GM23338 (cell line): ENCODE measurements at regions not wholly inside any gene's neighbourhood (a gene's known extent, or its start where the extent isn't known, plus 50 kb on each side); places are given as distances from the start of the nearest gene placed in this dataset.

ENCODE experiments used
- ATAC-seq: fragments of 200-7000 bp; cut with Tn5 transposase; 3 replicates; pipeline ENCODE4 v1.9.1; 2020
- DNase-seq: peaks from one replicate; pipeline ENCODE4 v3.0.0-alpha.2; 2015; ENCODE audit warnings: low spot score
- H2AFZ ChIP-seq: fragments of 200-600 bp; sonication (generic); 2 replicates; pipeline ENCODE4 v1.8.0; 2016; ENCODE audit warnings: antibody characterized with exemption, mild to moderate bottlenecking, moderate library complexity
- H3F3A ChIP-seq: fragments of 200-600 bp; sonication (generic); replicated peaks from 2 replicates; pipeline ENCODE4 v1.8.0; 2017; ENCODE audit warnings: antibody characterized with exemption, mixed run types, low read depth
- H3K27ac ChIP-seq: fragments of 200-600 bp; sonication (generic); 2 replicates; pipeline ENCODE4 v1.6.1; 2016; ENCODE audit warnings: low read depth
- H3K27me3 ChIP-seq: fragments of 200-600 bp; sonication (generic); 2 replicates; pipeline ENCODE4 v1.8.0; 2016; ENCODE audit warnings: mild to moderate bottlenecking, mixed run types, moderate library complexity; ENCODE audit not compliant: insufficient read depth
- H3K36me3 ChIP-seq: fragments of 200-600 bp; sonication (generic); 2 replicates; pipeline ENCODE4 v1.8.0; 2016; ENCODE audit warnings: mild to moderate bottlenecking; ENCODE audit not compliant: insufficient read depth
- H3K4me1 ChIP-seq: fragments of 200-600 bp; sonication (generic); 2 replicates; pipeline ENCODE4 v1.8.0; 2016; ENCODE audit warnings: mild to moderate bottlenecking, moderate library complexity; ENCODE audit not compliant: insufficient read depth
- H3K4me2 ChIP-seq: fragments of 200-600 bp; sonication (generic); 2 replicates; pipeline ENCODE4 v1.7.1; 2017; ENCODE audit warnings: mixed run types
- H3K4me3 ChIP-seq: fragments of 200-600 bp; sonication (generic); 2 replicates; pipeline ENCODE4 v1.6.1; 2016; ENCODE audit warnings: mixed run types
- H3K79me2 ChIP-seq: fragments of 200-600 bp; sonication (generic); replicated peaks from 2 replicates; pipeline ENCODE4 v1.8.0; 2017; ENCODE audit warnings: mild to moderate bottlenecking; ENCODE audit not compliant: insufficient read depth
- H3K9me2 ChIP-seq: fragments of 200-600 bp; sonication (generic); 2 replicates; pipeline ENCODE4 v1.8.0; 2017; ENCODE audit not compliant: insufficient read depth
- H4K20me1 ChIP-seq: fragments of 200-600 bp; sonication (generic); replicated peaks from 2 replicates; pipeline ENCODE4 v1.8.0; 2017; ENCODE audit warnings: mild to moderate bottlenecking; ENCODE audit not compliant: insufficient read depth
- H3K27ac Mint-ChIP-seq: 2 replicates; pipeline ENCODE4 v1.8.0; 2020; ENCODE audit warnings: inconsistent platforms, mild to moderate bottlenecking, moderate library complexity, mixed read lengths
- H3K27me3 Mint-ChIP-seq: 3 replicates; pipeline ENCODE4 v1.8.0; 2022; ENCODE audit warnings: low read depth, mild to moderate bottlenecking, moderate library complexity, mixed read lengths, inconsistent platforms; ENCODE audit not compliant: insufficient read depth, poor library complexity
- H3K36me3 Mint-ChIP-seq: 3 replicates; pipeline ENCODE4 v1.8.0; 2021; ENCODE audit warnings: low read depth, mild to moderate bottlenecking, inconsistent platforms, moderate library complexity, mixed read lengths
- H3K4me1 Mint-ChIP-seq: 3 replicates; pipeline ENCODE4 v1.8.0; 2020; ENCODE audit warnings: mild to moderate bottlenecking, inconsistent platforms, mixed read lengths
- H3K4me3 Mint-ChIP-seq: 3 replicates; pipeline ENCODE4 v1.8.0; 2021; ENCODE audit warnings: moderate library complexity, mild to moderate bottlenecking, inconsistent platforms, mixed read lengths
- H3K9me3 Mint-ChIP-seq: 3 replicates; pipeline ENCODE4 v1.8.0; 2020; ENCODE audit warnings: moderate library complexity, mild to moderate bottlenecking, inconsistent platforms, mixed read lengths
- CREB1 ChIP-seq: fragments of 250-450 bp; sonication (Bioruptor Pico); IDR thresholded peaks from 2 replicates; pipeline ENCODE4 v1.5.0; 2020; ENCODE audit warnings: low read depth, mild to moderate bottlenecking, moderate library complexity
- CTCF ChIP-seq, 2 experiments: fragments of 200-600 bp in 1 of 2; sonication (generic) in 1 of 2; conservative IDR thresholded peaks; 2 replicates each; pipeline versions ENCODE4 v1.5.1 to v1.6.1; 2016 to 2017; ENCODE audit warnings: antibody characterized with exemption in 2 of 2, low read depth in 2 of 2, mild to moderate bottlenecking in 2 of 2, moderate library complexity in 1 of 2
- ETS1 ChIP-seq: IDR thresholded peaks from 2 replicates; pipeline ENCODE4 v1.6.1; 2016; ENCODE audit warnings: antibody characterized with exemption
- EZH2 ChIP-seq: fragments of 200-600 bp; sonication (generic); IDR thresholded peaks from one replicate; pipeline ENCODE4 v1.8.0; 2017; ENCODE audit warnings: antibody characterized with exemption, mild to moderate bottlenecking, low read depth; ENCODE audit not compliant: unreplicated experiment
- EZH2phosphoT487 ChIP-seq: fragments of 200-600 bp; sonication (generic); IDR thresholded peaks from one replicate; pipeline ENCODE4 v1.8.1; 2018; ENCODE audit warnings: antibody characterized with exemption; ENCODE audit not compliant: unreplicated experiment
- JUNB ChIP-seq: IDR thresholded peaks from one replicate; pipeline ENCODE4 v1.6.1; 2016; ENCODE audit warnings: antibody characterized with exemption; ENCODE audit not compliant: unreplicated experiment
- NANOG ChIP-seq: IDR thresholded peaks from 2 replicates; pipeline ENCODE4 v1.6.1; 2016; ENCODE audit warnings: antibody characterized with exemption, borderline replicate concordance
- POLR2AphosphoS5 ChIP-seq: IDR thresholded peaks from 2 replicates; pipeline ENCODE4 v1.6.1; 2016; ENCODE audit warnings: antibody characterized with exemption, low read depth
- REST ChIP-seq: IDR thresholded peaks from one replicate; pipeline ENCODE4 v1.6.1; 2018; ENCODE audit warnings: antibody characterized with exemption; ENCODE audit not compliant: unreplicated experiment
- STAT1 ChIP-seq: IDR thresholded peaks from one replicate; pipeline ENCODE4 v1.6.1; 2016; ENCODE audit warnings: antibody characterized with exemption; ENCODE audit not compliant: unreplicated experiment
- ZNF114 ChIP-seq: fragments of 250-450 bp; sonication (Bioruptor Pico); IDR thresholded peaks from 2 replicates; pipeline ENCODE4 v1.5.0; 2020; ENCODE audit warnings: mild to moderate bottlenecking, moderate library complexity
- ZNF331 ChIP-seq: fragments of 250-450 bp; sonication (Bioruptor Pico); IDR thresholded peaks from 2 replicates; pipeline ENCODE4 v1.5.0; 2020; ENCODE audit warnings: low read depth, mild to moderate bottlenecking, moderate library complexity
- ZNF462 ChIP-seq: fragments of 250-450 bp; sonication (Bioruptor Pico); IDR thresholded peaks from 2 replicates; pipeline ENCODE4 v1.5.0; 2020; ENCODE audit warnings: mild to moderate bottlenecking, moderate library complexity

- no peaks in the 10 kb centered on the region for H3F3A ChIP-seq
- H4K20me1 ChIP-seq: no peaks in the 10 kb centered on the region
- H2AFZ ChIP-seq: peak overlapping the region; percentile 74; the same call in 1 of the 2 replicates
- H3K36me3 Mint-ChIP-seq: no peaks in the 10 kb centered on the region
- ATAC-seq (no peak), DNase-seq (no peak)
- no peaks in the 10 kb centered on the region for H3K9me2 ChIP-seq
- no peak overlapping the region for H3K27ac ChIP-seq
- no peaks in the 10 kb centered on the region for H3K27me3 Mint-ChIP-seq
- H3K4me3 ChIP-seq: no peak overlapping the region
- H3K4me1 ChIP-seq: no peaks in the 10 kb centered on the region
- H3K4me1 Mint-ChIP-seq: no peaks in the 10 kb centered on the region
- H3K79me2 ChIP-seq: no peaks in the 10 kb centered on the region
- H3K4me3 Mint-ChIP-seq: no peak overlapping the region
- H3K9me3 Mint-ChIP-seq: peaks cover 28% of the 10 kb centered on the region
- H3K27me3 ChIP-seq: no peaks in the 10 kb centered on the region
- no peak overlapping the region for H3K27ac Mint-ChIP-seq
- H3K4me2 ChIP-seq: no peak overlapping the region
- no peaks in the 10 kb centered on the region for H3K36me3 ChIP-seq
- TF ChIP-seq ZNF331 (CRISPR knock-in tag) (no peak), ETS1 (no peak), STAT1 (no peak), POLR2AphosphoS5 (no peak), EZH2phosphoT487 (no peak), JUNB (no peak), CREB1 (CRISPR knock-in tag) (no peak), EZH2 (no peak), ZNF114 (CRISPR knock-in tag) (no peak), NANOG (no peak), REST (no peak), CTCF (conservative IDR thresholded peaks at IDR 0.05; ENCODE audit: low read depth in 2 of 2) (no peak), ZNF462 (no peak)
Observed at GRCh38 chr6:67292169-67292568, 1342.9 kb upstream of the ADGRB3 start.
